Adipocyte (in vitro differentiated cells): ENCODE measurements at regions not wholly inside any gene's neighbourhood (a gene's known extent, or its start where the extent isn't known, plus 50 kb on each side); places are given as distances from the start of the nearest gene placed in this dataset.

Experiments
- DNase-seq: peaks from one replicate; pipeline ENCODE4 v3.0.0-alpha.2; 2015; ENCODE audit warnings: low read depth
- H3K27me3 ChIP-seq: replicated peaks from 2 replicates; pipeline ENCODE4 v1.7.0; 2013; ENCODE audit warnings: mild to moderate bottlenecking, low read length, moderate library complexity; ENCODE audit not compliant: control insufficient read depth, insufficient read depth
- H3K36me3 ChIP-seq: 2 replicates; pipeline ENCODE4 v1.7.0; 2013; ENCODE audit warnings: low read length, mild to moderate bottlenecking, moderate library complexity; ENCODE audit not compliant: control insufficient read depth, insufficient read depth, severe bottlenecking
- H3K4me1 ChIP-seq: 2 replicates; pipeline ENCODE4 v1.7.0; 2013; ENCODE audit warnings: mild to moderate bottlenecking, low read length, moderate library complexity; ENCODE audit not compliant: control insufficient read depth, insufficient read depth
- H3K4me3 ChIP-seq: 2 replicates; pipeline ENCODE4 v1.7.0; 2013; ENCODE audit warnings: mild to moderate bottlenecking, low read length, moderate library complexity
- H3K9ac ChIP-seq: 2 replicates; pipeline ENCODE4 v1.7.0; 2013; ENCODE audit warnings: mild to moderate bottlenecking, low read length, moderate library complexity
- H3K9me3 ChIP-seq: 2 replicates; pipeline ENCODE4 v1.7.0; 2013; ENCODE audit warnings: mild to moderate bottlenecking, low read length, moderate library complexity; ENCODE audit not compliant: control insufficient read depth

- Histone ChIP-seq H3K4me1 (no peaks in the 10 kb centered on the region), H3K9me3 (no peaks in the 10 kb centered on the region), H3K4me3 (no peak overlapping the region), H3K36me3 (no peaks in the 10 kb centered on the region), H3K27me3 (peaks cover 3% of the 10 kb centered on the region), H3K9ac (no peak overlapping the region)
- DNase-seq = no peak
These were observed 377.7 kb upstream of the MYT1L start for GRCh38 chr2:2708575-2709430.

- H3K36me3 ChIP-seq = no peaks in the 10 kb centered on the region
- no peak overlapping the region for H3K9ac ChIP-seq
- H3K4me1 ChIP-seq = no peaks in the 10 kb centered on the region
- H3K4me3 ChIP-seq = no peak overlapping the region
- no peak for DNase-seq
- no peaks in the 10 kb centered on the region for H3K9me3 ChIP-seq
- H3K27me3 ChIP-seq = peaks cover 3% of the 10 kb centered on the region
These were observed 376.3 kb upstream of the MYT1L start for GRCh38 chr2:2707206-2707991.

DNA sequence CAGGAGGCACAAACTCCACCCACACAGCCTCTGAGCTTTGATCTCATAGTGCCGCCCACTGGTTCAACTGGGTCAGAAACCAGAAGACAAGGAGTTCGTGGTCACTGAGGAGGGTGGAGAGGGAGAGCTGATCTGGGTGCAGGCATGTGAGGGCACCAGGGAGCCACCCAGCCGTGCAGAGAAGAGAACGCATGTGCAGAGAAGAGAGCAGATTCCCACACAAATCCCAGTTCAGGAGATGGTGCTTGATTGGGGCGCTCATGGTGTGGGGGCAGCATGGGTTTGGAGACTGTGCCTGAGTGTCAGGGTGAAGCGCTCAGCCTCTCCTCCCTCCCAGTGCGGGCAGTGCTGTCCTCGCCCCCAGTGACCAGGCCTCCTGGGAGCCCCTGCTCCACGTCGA is 375.2 kb upstream of the MYT1L start:
- Histone ChIP-seq H3K4me1 (no peaks in the 10 kb centered on the region), H3K4me3 (no peak overlapping the region)
- DNase-seq = no peak

DNA sequence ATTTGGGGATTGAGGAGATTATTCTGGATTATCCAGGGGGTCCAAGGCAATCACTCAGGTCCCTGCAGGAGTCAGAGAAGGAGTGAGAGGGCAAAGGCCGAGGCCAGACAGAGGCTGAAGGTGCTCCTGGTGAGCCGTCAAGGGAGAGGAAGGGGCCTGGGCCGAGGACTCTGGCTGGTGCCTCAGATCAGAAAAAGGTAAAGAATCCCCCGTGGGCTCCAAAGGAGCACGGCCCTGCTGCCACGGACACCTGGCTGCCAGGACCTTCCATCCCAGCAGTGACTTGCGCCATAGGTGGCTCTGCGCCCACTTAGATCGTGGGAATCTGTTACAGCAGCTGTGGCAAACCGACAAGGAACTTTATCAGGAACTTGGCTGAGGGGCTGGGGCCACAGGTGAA is 374.8 kb upstream of the MYT1L start:
- Histone ChIP-seq H3K4me3 (no peak overlapping the region), H3K27me3 (peaks cover 3% of the 10 kb centered on the region), H3K9ac (no peak overlapping the region), H3K36me3 (no peaks in the 10 kb centered on the region), H3K4me1 (no peaks in the 10 kb centered on the region), H3K9me3 (no peaks in the 10 kb centered on the region)
- no peak for DNase-seq

More for the DNA sequence above, 375.2 kb upstream of the MYT1L start:
- peaks cover 3% of the 10 kb centered on the region for H3K27me3 ChIP-seq
- H3K36me3 ChIP-seq = no peaks in the 10 kb centered on the region
- H3K9ac ChIP-seq = no peak overlapping the region
- no peaks in the 10 kb centered on the region for H3K9me3 ChIP-seq

- no peaks in the 10 kb centered on the region for H3K4me1 ChIP-seq
- no peaks in the 10 kb centered on the region for H3K36me3 ChIP-seq
- no peaks in the 10 kb centered on the region for H3K9me3 ChIP-seq
- no peak overlapping the region for H3K9ac ChIP-seq
- DNase-seq = no peak
- H3K4me3 ChIP-seq = no peak overlapping the region
- no peaks in the 10 kb centered on the region for H3K27me3 ChIP-seq
These were observed 373.5 kb upstream of the MYT1L start for GRCh38 chr2:2704428-2705090.

- no peaks in the 10 kb centered on the region for H3K4me1 ChIP-seq
- H3K4me3 ChIP-seq = no peak overlapping the region
- no peaks in the 10 kb centered on the region for H3K27me3 ChIP-seq
- H3K9ac ChIP-seq = no peak overlapping the region
- no peaks in the 10 kb centered on the region for H3K36me3 ChIP-seq
- no peaks in the 10 kb centered on the region for H3K9me3 ChIP-seq
- DNase-seq = no peak
These were observed 372.8 kb upstream of the MYT1L start for GRCh38 chr2:2703762-2704427.

GRCh38 chr2:2703172-2703571 is 372.1 kb upstream of the MYT1L start:
- H3K27me3 ChIP-seq = no peaks in the 10 kb centered on the region
- no peak overlapping the region for H3K9ac ChIP-seq
- H3K4me1 ChIP-seq = no peaks in the 10 kb centered on the region

DNA sequence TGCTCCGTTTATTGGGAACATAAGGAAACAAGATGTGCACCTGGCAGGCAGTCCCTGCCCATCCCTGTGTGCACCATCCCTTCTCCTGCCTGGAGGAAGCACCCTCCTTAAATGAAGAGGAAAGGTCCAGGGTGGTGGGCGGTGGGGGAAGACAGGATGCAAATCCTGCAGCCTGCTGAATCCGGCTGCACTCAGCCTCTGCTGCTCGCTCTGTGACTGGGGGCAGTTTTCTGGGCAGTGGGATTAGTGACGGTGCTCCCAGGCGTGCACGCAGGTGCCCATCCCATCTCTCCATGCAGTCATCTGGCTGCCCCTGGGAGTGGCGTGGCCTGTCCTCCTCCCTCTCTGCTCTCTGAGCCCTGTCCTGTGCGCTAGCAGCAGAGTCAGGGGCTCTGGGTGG is 371.3 kb upstream of the MYT1L start:
- no peaks in the 10 kb centered on the region for H3K4me1 ChIP-seq

More at GRCh38 chr2:2703172-2703571, 372.1 kb upstream of the MYT1L start:
- Histone ChIP-seq H3K4me3 (no peak overlapping the region), H3K9me3 (no peaks in the 10 kb centered on the region), H3K36me3 (no peaks in the 10 kb centered on the region)
- DNase-seq = no peak

DNA sequence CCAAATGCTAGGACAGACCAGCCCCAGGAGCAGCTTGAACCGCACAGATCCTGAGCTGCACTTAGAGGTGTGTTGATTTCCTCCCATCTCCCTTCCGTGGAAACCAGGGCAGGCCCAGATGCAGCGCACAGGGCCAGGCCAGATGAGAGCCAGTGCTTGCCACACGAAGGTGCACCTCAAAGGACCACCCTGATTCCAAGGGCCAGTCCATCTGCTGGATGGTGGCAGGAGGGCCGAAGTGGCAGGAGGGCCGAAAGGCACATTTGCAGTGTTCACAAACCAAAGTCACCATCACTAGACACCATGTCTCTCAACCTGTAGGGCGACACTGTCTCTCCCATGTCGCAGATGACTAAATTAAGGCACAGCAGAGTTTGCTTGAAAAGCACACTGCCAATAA is 370.7 kb upstream of the MYT1L start:
- Histone ChIP-seq H3K9me3 (no peaks in the 10 kb centered on the region), H3K9ac (no peak overlapping the region), H3K36me3 (no peaks in the 10 kb centered on the region), H3K4me3 (no peak overlapping the region), H3K27me3 (no peaks in the 10 kb centered on the region), H3K4me1 (no peaks in the 10 kb centered on the region)
- DNase-seq = no peak

More for the DNA sequence above, 371.3 kb upstream of the MYT1L start:
- Histone ChIP-seq H3K27me3 (no peaks in the 10 kb centered on the region), H3K36me3 (no peaks in the 10 kb centered on the region), H3K9ac (no peak overlapping the region), H3K4me3 (no peak overlapping the region), H3K9me3 (no peaks in the 10 kb centered on the region)
- no peak for DNase-seq

DNA sequence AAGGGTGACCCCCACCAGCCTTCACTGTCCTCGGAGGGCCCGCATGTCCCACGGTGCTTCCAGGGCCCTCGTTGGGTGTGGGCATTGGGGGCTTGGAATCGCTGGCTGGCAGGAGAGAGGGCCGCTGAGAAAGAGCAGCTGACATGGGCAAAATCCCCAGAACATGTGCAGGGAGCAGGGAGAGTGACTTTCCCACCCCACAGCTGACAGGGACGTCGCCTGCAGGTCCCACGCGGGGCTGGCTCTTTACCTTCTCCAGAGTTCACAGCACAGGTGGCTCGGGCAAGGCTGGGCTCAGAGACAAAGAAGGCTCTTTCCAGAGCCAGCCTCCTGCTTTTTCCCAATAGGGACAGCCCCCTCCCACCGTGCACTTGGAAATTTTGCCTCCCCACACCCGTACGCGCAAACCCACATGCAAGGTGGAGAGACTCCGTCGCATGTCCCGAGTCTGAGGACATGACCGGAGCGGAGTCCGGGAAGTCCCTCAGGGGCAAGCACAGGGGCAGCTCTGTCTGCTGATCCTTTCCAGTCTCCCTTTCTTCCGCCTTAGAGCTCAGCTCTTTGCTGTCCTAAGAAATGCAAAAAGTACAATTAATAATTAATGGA is 370.2 kb upstream of the MYT1L start:
- Histone ChIP-seq H3K4me1 (no peaks in the 10 kb centered on the region), H3K27me3 (no peaks in the 10 kb centered on the region), H3K4me3 (no peak overlapping the region), H3K9me3 (no peaks in the 10 kb centered on the region), H3K36me3 (no peaks in the 10 kb centered on the region), H3K9ac (no peak overlapping the region)
- no peak for DNase-seq
